GM23248 (cell line): ENCODE measurements at regions not wholly inside any gene's neighbourhood (a gene's known extent, or its start where the extent isn't known, plus 50 kb on each side); places are given as distances from the start of the nearest gene placed in this dataset.

Experiments used
- DNase-seq: peaks from one replicate; pipeline ENCODE4 v3.0.0-alpha.2; 2015
- H2AFZ ChIP-seq: fragments of 200-600 bp; sonication (generic); 2 replicates; pipeline ENCODE4 v1.6.1; 2016; ENCODE audit warnings: antibody characterized with exemption
- H3F3A ChIP-seq: fragments of 200-600 bp; sonication (generic); 2 replicates; pipeline ENCODE4 v1.6.1; 2016; ENCODE audit warnings: mild to moderate bottlenecking, antibody characterized with exemption, mixed run types; ENCODE audit not compliant: insufficient read depth
- H3K27ac ChIP-seq: fragments of 200-600 bp; sonication (generic); 2 replicates; pipeline ENCODE4 v1.5.1; 2016; ENCODE audit warnings: mild to moderate bottlenecking
- H3K27me3 ChIP-seq: fragments of 200-600 bp; sonication (generic); replicated peaks from 2 replicates; pipeline ENCODE4 v1.6.1; 2016; ENCODE audit warnings: mild to moderate bottlenecking; ENCODE audit not compliant: insufficient read depth
- H3K36me3 ChIP-seq: fragments of 200-600 bp; sonication (generic); 2 replicates; pipeline ENCODE4 v1.6.1; 2016; ENCODE audit warnings: low read depth, mild to moderate bottlenecking
- H3K4me1 ChIP-seq: fragments of 200-600 bp; sonication (generic); 2 replicates; pipeline ENCODE4 v1.6.1; 2016; ENCODE audit warnings: mild to moderate bottlenecking; ENCODE audit not compliant: insufficient read depth
- H3K4me2 ChIP-seq: fragments of 200-600 bp; sonication (generic); one replicate; pipeline ENCODE4 v1.6.1; 2016; ENCODE audit warnings: mild to moderate bottlenecking; ENCODE audit not compliant: unreplicated experiment
- H3K4me3 ChIP-seq: fragments of 200-600 bp; sonication (generic); 2 replicates; pipeline ENCODE4 v1.5.1; 2016; ENCODE audit warnings: mild to moderate bottlenecking
- H3K79me2 ChIP-seq: fragments of 200-600 bp; sonication (generic); 2 replicates; pipeline ENCODE4 v1.6.1; 2016; ENCODE audit warnings: mild to moderate bottlenecking; ENCODE audit not compliant: insufficient read depth
- H3K9ac ChIP-seq: fragments of 200-600 bp; sonication (generic); 2 replicates; pipeline ENCODE4 v1.6.1; 2016; ENCODE audit warnings: mild to moderate bottlenecking
- H3K9me2 ChIP-seq: fragments of 200-600 bp; sonication (generic); 2 replicates; pipeline ENCODE4 v1.6.1; 2016; ENCODE audit warnings: mixed run types, mild to moderate bottlenecking, moderate library complexity; ENCODE audit not compliant: insufficient read depth
- H3K9me3 ChIP-seq: fragments of 200-600 bp; sonication (generic); one replicate; pipeline ENCODE4 v1.6.1; 2017; ENCODE audit warnings: low read depth
- H4K20me1 ChIP-seq: fragments of 200-600 bp; sonication (generic); 2 replicates; pipeline ENCODE4 v1.6.0; 2016; ENCODE audit not compliant: insufficient read depth
- EZH2 ChIP-seq: fragments of 200-600 bp; sonication (generic); IDR thresholded peaks from 2 replicates; pipeline ENCODE4 v1.6.1; 2018; ENCODE audit warnings: antibody characterized with exemption, mild to moderate bottlenecking; ENCODE audit not compliant: insufficient read depth, poor library complexity, severe bottlenecking
- EZH2phosphoT487 ChIP-seq: fragments of 200-600 bp; sonication (generic); IDR thresholded peaks from 2 replicates; pipeline ENCODE4 v1.6.1; 2018; ENCODE audit warnings: antibody characterized with exemption, moderate library complexity, mild to moderate bottlenecking, low read depth; ENCODE audit not compliant: insufficient read depth
- WGBS, 2 experiments: methylation state at CpG; one replicate each; pipeline ENCODE4 v1.1.6; 2015 to 2017; ENCODE audit warnings: low lambda C conversion rate in 2 of 2, low coverage in 1 of 2; ENCODE audit errors: missing lambda C conversion rate in 2 of 2; 5-methylcytosine and 5-hydroxymethylcytosine counted together
- in situ Hi-C: fragments of 300-500 bp; cut with MboI; formaldehyde crosslinking; loops from 2 replicates; pipeline ENCODE4 v1.15.0; 2020

DNA sequence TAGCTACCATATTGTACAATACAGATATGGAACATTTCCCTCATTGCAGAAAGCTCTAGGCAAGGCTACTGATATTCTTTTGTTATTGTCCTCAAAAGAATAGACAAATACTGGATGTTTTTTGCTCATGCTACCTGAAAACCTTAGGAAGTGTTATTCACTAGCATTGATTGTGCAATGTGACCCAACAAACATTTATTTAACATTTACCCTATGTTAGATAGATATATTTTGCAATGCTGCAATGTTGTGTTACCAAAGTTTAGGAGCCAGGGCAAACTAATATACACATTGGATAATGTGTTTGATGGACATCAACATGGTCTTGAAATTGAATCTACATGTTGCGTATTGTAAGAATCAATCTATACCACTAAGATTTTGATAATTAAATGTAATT, 112.8 kb upstream of the CREB5 start:
- Histone ChIP-seq H3K9ac (no peak overlapping the region), H3F3A (peaks cover 34% of the 10 kb centered on the region), H3K4me3 (no peak overlapping the region), H3K9me2 (no peaks in the 10 kb centered on the region), H3K79me2 (no peaks in the 10 kb centered on the region), H3K4me2 (peak overlapping the region; percentile 38), H3K27ac (no peak overlapping the region), H3K36me3 (no peaks in the 10 kb centered on the region), H2AFZ (no peak overlapping the region), H3K27me3 (no peaks in the 10 kb centered on the region), H3K4me1 (peaks cover 38% of the 10 kb centered on the region), H3K9me3 (no peaks in the 10 kb centered on the region), H4K20me1 (no peaks in the 10 kb centered on the region)
- in situ Hi-C loops: no loop called here
- no peak for DNase-seq
- TF ChIP-seq EZH2 (no peak), EZH2phosphoT487 (no peak)
- 100% methylated on average over 1 of the region's 1 CpG for WGBS, 2 experiments

DNA sequence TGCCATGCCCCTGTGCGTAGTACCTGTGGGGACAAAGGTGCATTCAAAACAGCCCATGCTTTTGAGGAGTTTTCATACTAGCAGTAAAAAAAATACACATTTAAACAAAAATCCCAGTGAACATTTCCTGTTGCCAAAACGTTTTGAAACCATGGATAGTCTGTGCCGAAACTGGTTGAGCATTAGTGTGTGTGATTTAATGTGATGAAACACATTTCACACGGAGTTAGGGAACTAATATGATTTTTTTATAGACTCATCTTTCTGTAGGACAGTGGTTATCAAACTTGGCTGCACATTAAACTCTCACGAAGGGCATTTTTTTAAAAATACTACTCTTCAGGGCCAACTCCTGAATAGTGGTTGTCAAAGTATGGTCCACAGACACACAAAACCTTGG, 111.8 kb upstream of the CREB5 start:
- no peak overlapping the region for H3K4me2 ChIP-seq
- peaks cover 34% of the 10 kb centered on the region for H3F3A ChIP-seq
- in situ Hi-C loops: no loop called here
- no peaks in the 10 kb centered on the region for H3K9me2 ChIP-seq
- 28 to 33% methylated on average over 5 of the region's 5 CpGs for WGBS, 2 experiments
- TF ChIP-seq EZH2: no peak
- no peak for TF ChIP-seq EZH2phosphoT487
- H3K36me3 ChIP-seq: no peaks in the 10 kb centered on the region
- H2AFZ ChIP-seq: no peak overlapping the region
- H4K20me1 ChIP-seq: no peaks in the 10 kb centered on the region
- H3K27me3 ChIP-seq: no peaks in the 10 kb centered on the region
- H3K27ac ChIP-seq: peak overlapping the region; percentile 57
- H3K4me1 ChIP-seq: peaks cover 38% of the 10 kb centered on the region
- no peaks in the 10 kb centered on the region for H3K9me3 ChIP-seq
- DNase-seq: no peak
- no peak overlapping the region for H3K9ac ChIP-seq
- H3K79me2 ChIP-seq: no peaks in the 10 kb centered on the region
- H3K4me3 ChIP-seq: no peak overlapping the region

- Histone ChIP-seq H4K20me1 (no peaks in the 10 kb centered on the region), H3K9me3 (no peaks in the 10 kb centered on the region), H3K79me2 (no peaks in the 10 kb centered on the region), H3K9me2 (no peaks in the 10 kb centered on the region), H3K36me3 (no peaks in the 10 kb centered on the region), H3F3A (peaks cover 34% of the 10 kb centered on the region), H3K4me2 (peak overlapping the region; percentile 41), H3K9ac (peak overlapping the region; percentile 21), H3K4me1 (peaks cover 37% of the 10 kb centered on the region), H2AFZ (no peak overlapping the region), H3K4me3 (no peak overlapping the region), H3K27me3 (no peaks in the 10 kb centered on the region), H3K27ac (peak overlapping the region; percentile 57)
- peak; percentile 88 for DNase-seq
- 3 to 8% methylated on average over 5 of the region's 5 CpGs for WGBS, 2 experiments
- TF ChIP-seq EZH2: no peak
- no peak for TF ChIP-seq EZH2phosphoT487
- in situ Hi-C loops: no loop called here
These were observed 111.1 kb upstream of the CREB5 start for GRCh38 chr7:28301148-28301641.

- no peak overlapping the region for H3K4me3 ChIP-seq
- H3K4me1 ChIP-seq: peaks cover 23% of the 10 kb centered on the region
- H3K36me3 ChIP-seq: no peaks in the 10 kb centered on the region
- H3F3A ChIP-seq: peaks cover 22% of the 10 kb centered on the region
- no peaks in the 10 kb centered on the region for H3K27me3 ChIP-seq
- H3K9ac ChIP-seq: no peak overlapping the region
- H2AFZ ChIP-seq: no peak overlapping the region
- TF ChIP-seq EZH2: no peak
- no peak for TF ChIP-seq EZH2phosphoT487
- H3K79me2 ChIP-seq: no peaks in the 10 kb centered on the region
- no peaks in the 10 kb centered on the region for H3K9me2 ChIP-seq
- H4K20me1 ChIP-seq: no peaks in the 10 kb centered on the region
- in situ Hi-C loops: no loop called here
- H3K27ac ChIP-seq: no peak overlapping the region
- no peak overlapping the region for H3K4me2 ChIP-seq
- H3K9me3 ChIP-seq: no peaks in the 10 kb centered on the region
- DNase-seq: no peak
These were observed 108.0 kb upstream of the CREB5 start for GRCh38 chr7:28304290-28304689.
